GM23338 (cell line): ENCODE measurements at regions not wholly inside any gene's neighbourhood (a gene's known extent, or its start where the extent isn't known, plus 50 kb on each side); places are given as distances from the start of the nearest gene placed in this dataset.

Experiments
- ATAC-seq: fragments of 200-7000 bp; cut with Tn5 transposase; 3 replicates; pipeline ENCODE4 v1.9.1; 2020
- DNase-seq: peaks from one replicate; pipeline ENCODE4 v3.0.0-alpha.2; 2015; ENCODE audit warnings: low spot score
- H2AFZ ChIP-seq: fragments of 200-600 bp; sonication (generic); 2 replicates; pipeline ENCODE4 v1.8.0; 2016; ENCODE audit warnings: antibody characterized with exemption, mild to moderate bottlenecking, moderate library complexity
- H3F3A ChIP-seq: fragments of 200-600 bp; sonication (generic); replicated peaks from 2 replicates; pipeline ENCODE4 v1.8.0; 2017; ENCODE audit warnings: antibody characterized with exemption, mixed run types, low read depth
- H3K27ac ChIP-seq: fragments of 200-600 bp; sonication (generic); 2 replicates; pipeline ENCODE4 v1.6.1; 2016; ENCODE audit warnings: low read depth
- H3K27me3 ChIP-seq: fragments of 200-600 bp; sonication (generic); 2 replicates; pipeline ENCODE4 v1.8.0; 2016; ENCODE audit warnings: mild to moderate bottlenecking, mixed run types, moderate library complexity; ENCODE audit not compliant: insufficient read depth
- H3K36me3 ChIP-seq: fragments of 200-600 bp; sonication (generic); 2 replicates; pipeline ENCODE4 v1.8.0; 2016; ENCODE audit warnings: mild to moderate bottlenecking; ENCODE audit not compliant: insufficient read depth
- H3K4me1 ChIP-seq: fragments of 200-600 bp; sonication (generic); 2 replicates; pipeline ENCODE4 v1.8.0; 2016; ENCODE audit warnings: mild to moderate bottlenecking, moderate library complexity; ENCODE audit not compliant: insufficient read depth
- H3K4me2 ChIP-seq: fragments of 200-600 bp; sonication (generic); 2 replicates; pipeline ENCODE4 v1.7.1; 2017; ENCODE audit warnings: mixed run types
- H3K4me3 ChIP-seq: fragments of 200-600 bp; sonication (generic); 2 replicates; pipeline ENCODE4 v1.6.1; 2016; ENCODE audit warnings: mixed run types
- H3K79me2 ChIP-seq: fragments of 200-600 bp; sonication (generic); replicated peaks from 2 replicates; pipeline ENCODE4 v1.8.0; 2017; ENCODE audit warnings: mild to moderate bottlenecking; ENCODE audit not compliant: insufficient read depth
- H3K9me2 ChIP-seq: fragments of 200-600 bp; sonication (generic); 2 replicates; pipeline ENCODE4 v1.8.0; 2017; ENCODE audit not compliant: insufficient read depth
- H4K20me1 ChIP-seq: fragments of 200-600 bp; sonication (generic); replicated peaks from 2 replicates; pipeline ENCODE4 v1.8.0; 2017; ENCODE audit warnings: mild to moderate bottlenecking; ENCODE audit not compliant: insufficient read depth
- H3K27ac Mint-ChIP-seq: 2 replicates; pipeline ENCODE4 v1.8.0; 2020; ENCODE audit warnings: inconsistent platforms, mild to moderate bottlenecking, moderate library complexity, mixed read lengths
- H3K27me3 Mint-ChIP-seq: 3 replicates; pipeline ENCODE4 v1.8.0; 2022; ENCODE audit warnings: low read depth, mild to moderate bottlenecking, moderate library complexity, mixed read lengths, inconsistent platforms; ENCODE audit not compliant: insufficient read depth, poor library complexity
- H3K36me3 Mint-ChIP-seq: 3 replicates; pipeline ENCODE4 v1.8.0; 2021; ENCODE audit warnings: low read depth, mild to moderate bottlenecking, inconsistent platforms, moderate library complexity, mixed read lengths
- H3K4me1 Mint-ChIP-seq: 3 replicates; pipeline ENCODE4 v1.8.0; 2020; ENCODE audit warnings: mild to moderate bottlenecking, inconsistent platforms, mixed read lengths
- H3K4me3 Mint-ChIP-seq: 3 replicates; pipeline ENCODE4 v1.8.0; 2021; ENCODE audit warnings: moderate library complexity, mild to moderate bottlenecking, inconsistent platforms, mixed read lengths
- H3K9me3 Mint-ChIP-seq: 3 replicates; pipeline ENCODE4 v1.8.0; 2020; ENCODE audit warnings: moderate library complexity, mild to moderate bottlenecking, inconsistent platforms, mixed read lengths
- CREB1 ChIP-seq: fragments of 250-450 bp; sonication (Bioruptor Pico); IDR thresholded peaks from 2 replicates; pipeline ENCODE4 v1.5.0; 2020; ENCODE audit warnings: low read depth, mild to moderate bottlenecking, moderate library complexity
- CTCF ChIP-seq, 2 experiments: fragments of 200-600 bp in 1 of 2; sonication (generic) in 1 of 2; conservative IDR thresholded peaks; 2 replicates each; pipeline versions ENCODE4 v1.5.1 to v1.6.1; 2016 to 2017; ENCODE audit warnings: antibody characterized with exemption in 2 of 2, low read depth in 2 of 2, mild to moderate bottlenecking in 2 of 2, moderate library complexity in 1 of 2
- EZH2 ChIP-seq: fragments of 200-600 bp; sonication (generic); IDR thresholded peaks from one replicate; pipeline ENCODE4 v1.8.0; 2017; ENCODE audit warnings: antibody characterized with exemption, mild to moderate bottlenecking, low read depth; ENCODE audit not compliant: unreplicated experiment
- EZH2phosphoT487 ChIP-seq: fragments of 200-600 bp; sonication (generic); IDR thresholded peaks from one replicate; pipeline ENCODE4 v1.8.1; 2018; ENCODE audit warnings: antibody characterized with exemption; ENCODE audit not compliant: unreplicated experiment
- JUNB ChIP-seq: IDR thresholded peaks from one replicate; pipeline ENCODE4 v1.6.1; 2016; ENCODE audit warnings: antibody characterized with exemption; ENCODE audit not compliant: unreplicated experiment
- NANOG ChIP-seq: IDR thresholded peaks from 2 replicates; pipeline ENCODE4 v1.6.1; 2016; ENCODE audit warnings: antibody characterized with exemption, borderline replicate concordance
- STAT1 ChIP-seq: IDR thresholded peaks from one replicate; pipeline ENCODE4 v1.6.1; 2016; ENCODE audit warnings: antibody characterized with exemption; ENCODE audit not compliant: unreplicated experiment
- ZNF462 ChIP-seq: fragments of 250-450 bp; sonication (Bioruptor Pico); IDR thresholded peaks from 2 replicates; pipeline ENCODE4 v1.5.0; 2020; ENCODE audit warnings: mild to moderate bottlenecking, moderate library complexity

- TF ChIP-seq ZNF462 (CRISPR knock-in tag) = no peak
- no peak for TF ChIP-seq CTCF (conservative IDR thresholded peaks at IDR 0.05; ENCODE audit: low read depth in 2 of 2)
Observed at GRCh38 chr3:46119253-46119652, 88.9 kb downstream of the CCR1 start (continued).

GRCh38 chr3:46116996-46117395 lies 89.7 kb upstream of the XCR1 start:
- Histone ChIP-seq H3K9me2 (peaks cover 9% of the 10 kb centered on the region; the same call in 1 of the 2 replicates), H3K27ac (no peak overlapping the region), H2AFZ (no peak overlapping the region), H3K79me2 (no peaks in the 10 kb centered on the region), H3K4me3 (no peak overlapping the region), H3F3A (no peaks in the 10 kb centered on the region), H3K36me3 (no peaks in the 10 kb centered on the region), H3K4me1 (no peaks in the 10 kb centered on the region), H3K27me3 (no peaks in the 10 kb centered on the region), H3K4me2 (no peak overlapping the region), H4K20me1 (no peaks in the 10 kb centered on the region)
- H3K4me1 Mint-ChIP-seq = peaks cover 17% of the 10 kb centered on the region
- peaks cover 2% of the 10 kb centered on the region for H3K27me3 Mint-ChIP-seq
- TF ChIP-seq STAT1 = no peak
- TF ChIP-seq CREB1 (CRISPR knock-in tag) = no peak
- TF ChIP-seq EZH2 = no peak
- TF ChIP-seq NANOG = no peak
- no peak for TF ChIP-seq JUNB
- TF ChIP-seq EZH2phosphoT487 = no peak
- no peak for TF ChIP-seq CTCF (conservative IDR thresholded peaks at IDR 0.05; ENCODE audit: low read depth in 2 of 2)
- H3K9me3 Mint-ChIP-seq = peaks cover 5% of the 10 kb centered on the region; the same call in 2 of the 3 replicates
- H3K4me3 Mint-ChIP-seq = no peak overlapping the region
- DNase-seq (no peak), ATAC-seq (no peak)
- H3K36me3 Mint-ChIP-seq = peaks cover 7% of the 10 kb centered on the region; the same call in 1 of the 3 replicates
- no peak overlapping the region for H3K27ac Mint-ChIP-seq
